MM.1S (cell line): ENCODE measurements at regions not wholly inside any gene's neighbourhood (a gene's known extent, or its start where the extent isn't known, plus 50 kb on each side); places are given as distances from the start of the nearest gene placed in this dataset.
"Not testable (repeated sequence)": the region's sequence is repeated elsewhere in the genome, so short reads cannot be mapped to it uniquely, and the experiment has no call there.

Experiments used
- DNase-seq: peaks from one replicate; pipeline ENCODE4 v3.0.0-alpha.2; 2015
- H2AFZ ChIP-seq: fragments of 300-600 bp; sonication (generic); 2 replicates; pipeline ENCODE4 v1.6.0; 2016; ENCODE audit warnings: antibody characterized with exemption, low read length
- H3F3A ChIP-seq: fragments of 300-600 bp; sonication (generic); 2 replicates; pipeline ENCODE4 v1.6.1; 2016; ENCODE audit warnings: mild to moderate bottlenecking, antibody characterized with exemption, low read length, moderate library complexity, mixed read lengths; ENCODE audit not compliant: insufficient read depth
- H3K27ac ChIP-seq: fragments of 300-600 bp; sonication (generic); 2 replicates; pipeline ENCODE4 v1.5.1; 2016; ENCODE audit warnings: mild to moderate bottlenecking, low read length
- H3K27me3 ChIP-seq: fragments of 300-600 bp; sonication (generic); replicated peaks from 2 replicates; pipeline ENCODE4 v1.6.0; 2016; ENCODE audit warnings: low read length; ENCODE audit not compliant: insufficient read depth
- H3K36me3 ChIP-seq: fragments of 300-600 bp; sonication (generic); replicated peaks from 2 replicates; pipeline ENCODE4 v1.6.1; 2016; ENCODE audit warnings: mild to moderate bottlenecking, low read length, mixed read lengths; ENCODE audit not compliant: insufficient read depth
- H3K4me1 ChIP-seq: fragments of 300-600 bp; sonication (generic); 2 replicates; pipeline ENCODE4 v1.6.1; 2016; ENCODE audit warnings: low read length, mixed read lengths
- H3K4me2 ChIP-seq: fragments of 300-600 bp; sonication (generic); 2 replicates; pipeline ENCODE4 v1.6.0; 2016; ENCODE audit warnings: low read depth, low read length
- H3K4me3 ChIP-seq: fragments of 300-600 bp; sonication (generic); 2 replicates; pipeline ENCODE4 v1.5.1; 2016; ENCODE audit warnings: low read length, mixed read lengths
- H3K79me2 ChIP-seq: fragments of 300-600 bp; sonication (generic); 2 replicates; pipeline ENCODE4 v1.6.1; 2016; ENCODE audit warnings: mixed run types, low read length, mixed read lengths
- H3K9ac ChIP-seq: fragments of 300-600 bp; sonication (generic); 2 replicates; pipeline ENCODE4 v1.6.1; 2016; ENCODE audit warnings: low read length, mixed read lengths
- H3K9me2 ChIP-seq: fragments of 300-600 bp; sonication (generic); replicated peaks from 2 replicates; pipeline ENCODE4 v1.6.1; 2016; ENCODE audit warnings: mild to moderate bottlenecking, low read length, mixed read lengths; ENCODE audit not compliant: insufficient read depth
- H3K9me3 ChIP-seq: fragments of 300-600 bp; sonication (generic); replicated peaks from 2 replicates; pipeline ENCODE4 v1.6.1; 2016; ENCODE audit warnings: mild to moderate bottlenecking, low read length, mixed read lengths; ENCODE audit not compliant: insufficient read depth
- H4K20me1 ChIP-seq: fragments of 300-600 bp; sonication (generic); 2 replicates; pipeline ENCODE4 v1.6.1; 2016; ENCODE audit warnings: mild to moderate bottlenecking, low read length, moderate library complexity, mixed read lengths; ENCODE audit not compliant: insufficient read depth
- EZH2 ChIP-seq: fragments of 300-600 bp; sonication (generic); optimal IDR thresholded peaks from 2 replicates; pipeline ENCODE3; 2017; ENCODE audit warnings: low read depth, mild to moderate bottlenecking, antibody characterized with exemption, low read length, mixed read lengths
- EZH2phosphoT487 ChIP-seq: fragments of 300-600 bp; sonication (generic); IDR thresholded peaks from 2 replicates; pipeline ENCODE4 v1.6.1; 2018; ENCODE audit warnings: antibody characterized with exemption, low read length
- TF ChIP-seq, protein P1 (sequence below): fragments of 300-600 bp; sonication (generic); IDR thresholded peaks from 2 replicates; pipeline ENCODE4 v1.5.1; 2016; ENCODE audit warnings: antibody characterized with exemption, low read length, mixed read lengths

DNA sequence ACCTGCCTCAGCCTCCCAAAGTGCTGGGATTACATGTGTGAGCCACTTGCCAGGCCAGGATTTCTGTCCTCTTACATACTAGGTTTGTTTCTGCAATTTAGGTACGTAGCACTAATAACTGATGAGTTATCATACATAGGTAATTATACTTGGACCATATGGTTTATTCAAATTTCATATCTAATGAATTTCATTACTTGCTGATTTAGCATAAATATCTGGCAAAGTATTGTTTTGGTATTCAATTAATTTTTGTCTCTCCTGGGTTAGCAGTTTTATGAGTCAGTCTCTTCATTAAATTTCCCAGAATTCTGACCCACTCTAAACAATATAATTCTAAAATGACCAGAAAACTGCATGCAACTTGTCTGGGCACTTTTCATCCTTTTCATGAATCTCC is 2146.5 kb downstream of the TP53TG3F start:
- no peaks in the 10 kb centered on the region for H3K27me3 ChIP-seq
- no peaks in the 10 kb centered on the region for H3K4me1 ChIP-seq
- no peaks in the 10 kb centered on the region for H3K9me3 ChIP-seq
- no peaks in the 10 kb centered on the region for H3K79me2 ChIP-seq
- H3K9ac ChIP-seq = no peak overlapping the region
- no peak overlapping the region for H2AFZ ChIP-seq
- TF ChIP-seq EZH2 = no peak
- no peaks in the 10 kb centered on the region for H3K36me3 ChIP-seq
- no peaks in the 10 kb centered on the region for H3K9me2 ChIP-seq
- no peak overlapping the region for H3K4me2 ChIP-seq
- H4K20me1 ChIP-seq = no peaks in the 10 kb centered on the region
- H3K27ac ChIP-seq = no peak overlapping the region
- DNase-seq = no peak
- no peak overlapping the region for H3K4me3 ChIP-seq
- H3F3A ChIP-seq = no peaks in the 10 kb centered on the region

DNA sequence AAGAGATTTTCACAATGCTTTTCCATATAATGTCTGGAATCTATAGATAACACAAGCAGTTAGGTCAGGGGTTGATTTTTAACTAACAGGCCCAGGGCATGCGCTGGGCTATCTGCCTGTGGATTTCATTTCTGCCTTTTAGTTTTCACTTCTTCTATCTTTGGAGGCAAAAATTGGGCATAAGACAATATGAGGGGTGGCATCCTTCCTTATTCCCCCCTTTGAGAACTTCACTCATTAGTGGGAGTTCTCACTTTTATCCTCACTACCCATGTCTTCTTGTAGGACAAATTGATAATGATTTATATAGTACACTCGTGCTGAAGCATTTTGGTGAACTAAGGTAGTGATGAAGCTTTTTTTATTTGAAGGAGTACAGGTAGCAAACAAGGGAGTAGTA is 2155.5 kb downstream of the TP53TG3F start:
- H3K27me3 ChIP-seq, H2AFZ ChIP-seq, H3K4me1 ChIP-seq, H3K27ac ChIP-seq, H3K79me2 ChIP-seq, H3F3A ChIP-seq, H3K9me3 ChIP-seq, H3K9ac ChIP-seq, H3K36me3 ChIP-seq, H3K9me2 ChIP-seq, DNase-seq, H3K4me2 ChIP-seq, H3K4me3 ChIP-seq, H4K20me1 ChIP-seq: not testable (repeated sequence)

DNA sequence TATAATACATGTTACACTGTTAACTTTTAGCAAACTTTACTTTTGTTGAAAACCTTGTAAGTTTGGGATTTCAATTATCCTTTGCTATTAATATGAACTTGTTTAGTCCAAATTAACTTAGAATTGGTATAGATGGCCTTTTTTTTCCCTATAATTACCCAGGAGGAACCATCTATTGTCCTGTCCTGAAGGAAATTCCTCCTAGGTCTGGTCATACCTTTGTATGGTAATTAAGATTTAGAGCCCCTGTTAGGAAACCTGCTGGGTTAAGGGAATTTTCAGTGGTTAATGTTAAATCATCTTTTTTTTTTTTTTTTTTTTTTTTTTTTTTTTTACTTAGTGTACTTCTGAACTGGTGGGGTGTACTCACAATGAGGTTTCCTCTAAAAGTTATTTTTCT is 2159.8 kb downstream of the TP53TG3F start:
- H3K4me3 ChIP-seq, H3K36me3 ChIP-seq, H3K4me2 ChIP-seq, H4K20me1 ChIP-seq, H3K9ac ChIP-seq, H2AFZ ChIP-seq, H3F3A ChIP-seq, H3K27ac ChIP-seq, H3K79me2 ChIP-seq, H3K27me3 ChIP-seq, DNase-seq, H3K4me1 ChIP-seq, H3K9me2 ChIP-seq, H3K9me3 ChIP-seq: not testable (repeated sequence)

DNA sequence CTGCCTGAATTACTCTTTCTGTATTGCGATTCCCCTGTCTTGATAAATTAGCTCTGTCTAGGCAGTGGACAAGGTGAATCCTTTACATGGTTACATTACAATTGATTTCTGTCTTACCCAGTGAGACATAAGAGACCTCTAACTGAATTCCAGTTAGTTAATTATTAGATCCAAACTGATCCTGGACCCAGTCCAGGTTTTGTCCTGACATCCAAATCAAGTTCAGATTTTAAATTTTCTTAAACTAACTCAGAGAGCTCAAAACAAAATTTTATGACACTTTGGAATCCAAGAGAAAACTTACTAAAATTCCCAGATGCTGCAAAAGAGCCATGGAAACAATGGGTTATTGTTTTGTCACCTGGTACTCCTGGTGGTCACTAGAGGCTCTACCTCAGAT is 2166.6 kb downstream of the TP53TG3F start:
- Histone ChIP-seq H3K27ac (no peak overlapping the region), H3K36me3 (no peaks in the 10 kb centered on the region), H3K9ac (no peak overlapping the region), H2AFZ (no peak overlapping the region), H3F3A (no peaks in the 10 kb centered on the region), H3K9me2 (no peaks in the 10 kb centered on the region), H3K4me3 (no peak overlapping the region), H3K4me2 (no peak overlapping the region), H3K9me3 (no peaks in the 10 kb centered on the region), H3K79me2 (no peaks in the 10 kb centered on the region), H3K4me1 (no peaks in the 10 kb centered on the region), H4K20me1 (no peaks in the 10 kb centered on the region), H3K27me3 (no peaks in the 10 kb centered on the region)
- TF ChIP-seq EZH2phosphoT487 = no peak
- TF ChIP-seq EZH2 = no peak
- TF ChIP-seq, protein P1, sequence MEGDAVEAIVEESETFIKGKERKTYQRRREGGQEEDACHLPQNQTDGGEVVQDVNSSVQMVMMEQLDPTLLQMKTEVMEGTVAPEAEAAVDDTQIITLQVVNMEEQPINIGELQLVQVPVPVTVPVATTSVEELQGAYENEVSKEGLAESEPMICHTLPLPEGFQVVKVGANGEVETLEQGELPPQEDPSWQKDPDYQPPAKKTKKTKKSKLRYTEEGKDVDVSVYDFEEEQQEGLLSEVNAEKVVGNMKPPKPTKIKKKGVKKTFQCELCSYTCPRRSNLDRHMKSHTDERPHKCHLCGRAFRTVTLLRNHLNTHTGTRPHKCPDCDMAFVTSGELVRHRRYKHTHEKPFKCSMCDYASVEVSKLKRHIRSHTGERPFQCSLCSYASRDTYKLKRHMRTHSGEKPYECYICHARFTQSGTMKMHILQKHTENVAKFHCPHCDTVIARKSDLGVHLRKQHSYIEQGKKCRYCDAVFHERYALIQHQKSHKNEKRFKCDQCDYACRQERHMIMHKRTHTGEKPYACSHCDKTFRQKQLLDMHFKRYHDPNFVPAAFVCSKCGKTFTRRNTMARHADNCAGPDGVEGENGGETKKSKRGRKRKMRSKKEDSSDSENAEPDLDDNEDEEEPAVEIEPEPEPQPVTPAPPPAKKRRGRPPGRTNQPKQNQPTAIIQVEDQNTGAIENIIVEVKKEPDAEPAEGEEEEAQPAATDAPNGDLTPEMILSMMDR = no peak
- DNase-seq = no peak

DNA sequence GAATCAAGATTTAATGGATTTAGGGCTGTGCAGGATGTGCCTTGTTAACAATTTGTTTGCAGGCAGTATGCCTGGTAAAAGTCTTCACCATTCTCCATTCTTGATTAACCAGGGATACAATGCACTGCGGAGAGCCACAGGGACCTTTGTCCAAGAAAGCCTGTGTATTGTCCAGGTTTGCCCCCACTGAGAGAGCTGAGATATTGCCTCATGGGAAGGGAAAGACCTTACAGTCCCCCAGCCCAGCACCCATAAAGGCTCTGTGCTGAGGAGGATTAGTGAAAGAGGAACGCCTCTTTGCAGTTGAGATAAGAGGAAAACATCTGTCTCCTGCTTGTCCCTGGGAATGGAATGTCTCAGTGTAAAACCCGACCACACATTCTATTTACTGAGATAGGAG is 2169.6 kb downstream of the TP53TG3F start:
- Histone ChIP-seq H3K9me2 (no peaks in the 10 kb centered on the region), H3F3A (no peaks in the 10 kb centered on the region), H3K4me1 (no peaks in the 10 kb centered on the region), H2AFZ (no peak overlapping the region), H3K36me3 (no peaks in the 10 kb centered on the region), H3K27me3 (no peaks in the 10 kb centered on the region), H3K4me3 (no peak overlapping the region), H3K4me2 (no peak overlapping the region), H3K27ac (no peak overlapping the region), H4K20me1 (no peaks in the 10 kb centered on the region), H3K79me2 (no peaks in the 10 kb centered on the region), H3K9ac (no peak overlapping the region), H3K9me3 (no peaks in the 10 kb centered on the region)
- no peak for DNase-seq
- no peak for TF ChIP-seq EZH2
- TF ChIP-seq, protein P1 = no peak
- no peak for TF ChIP-seq EZH2phosphoT487
